OCI-LY1 (cell line): ENCODE measurements at regions not wholly inside any gene's neighbourhood (a gene's known extent, or its start where the extent isn't known, plus 50 kb on each side); places are given as distances from the start of the nearest gene placed in this dataset.

ENCODE experiments used
- CTCF ChIP-seq: fragments of 200-600 bp; sonication (generic), shearing (Covaris generic); IDR thresholded peaks from 2 replicates; pipeline ENCODE4 v1.5.1; 2017; ENCODE audit warnings: mild to moderate bottlenecking, antibody characterized with exemption, low read length, moderate library complexity, mixed read lengths
- EZH2 ChIP-seq: fragments of 200-600 bp; sonication (generic), shearing (Covaris generic); IDR thresholded peaks from 2 replicates; pipeline ENCODE4 v1.8.0; 2017; ENCODE audit warnings: borderline replicate concordance, mixed run types, mild to moderate bottlenecking, antibody characterized with exemption, low read length, moderate library complexity, mixed read lengths

GRCh38 chr13:47039106-47039505, 142.3 kb upstream of the HTR2A start:
- TF ChIP-seq CTCF = no peak
- no peak for TF ChIP-seq EZH2
